PC-9 (cell line): ENCODE measurements at regions not wholly inside any gene's neighbourhood (a gene's known extent, or its start where the extent isn't known, plus 50 kb on each side); places are given as distances from the start of the nearest gene placed in this dataset.

Experiments
- BruUV-seq: library from RNA; stranded (reverse); fragments of 400-500 nt; replicated peaks from 2 replicates; lab custom pipeline; 2021; lab: Mats Ljungman, UMichigan
- CTCF ChIA-PET: fragments of 300-600 bp; sonication (Branson Sonifier 250); formaldehyde crosslinking; loops from one replicate; lab custom pipeline; 2022; ENCODE audit warnings: antibody characterized with exemption; lab: Charles Lee
- POLR2A ChIA-PET: fragments of 300-600 bp; sonication (Branson Sonifier 250); formaldehyde crosslinking; loops from one replicate; lab custom pipeline; 2022; ENCODE audit warnings: antibody characterized with exemption; ENCODE audit not compliant: unreplicated experiment; lab: Charles Lee
- DNase-seq, 2 experiments: peaks; one replicate each; pipeline versions ENCODE4 v3.0.0 to v3.0.0-alpha.2; 2015 to 2022; ENCODE audit warnings: mixed read lengths in 1 of 2
- H2AFZ ChIP-seq: fragments of 200-600 bp; sonication (generic); 2 replicates; pipeline ENCODE4 v1.8.1; 2017; ENCODE audit warnings: antibody characterized with exemption
- H3F3A ChIP-seq: fragments of 200-600 bp; sonication (generic); 2 replicates; pipeline ENCODE4 v1.8.1; 2017; ENCODE audit warnings: antibody characterized with exemption, mild to moderate bottlenecking, low read depth; ENCODE audit not compliant: insufficient read depth
- H3K27ac ChIP-seq: fragments of 200-600 bp; sonication (generic); 2 replicates; pipeline ENCODE4 v1.6.1; 2016; ENCODE audit warnings: mixed run types
- H3K27me3 ChIP-seq: fragments of 200-600 bp; sonication (generic); 2 replicates; pipeline ENCODE4 v1.6.1; 2016; ENCODE audit warnings: low read depth, mixed run types; ENCODE audit not compliant: insufficient read depth
- H3K36me3 ChIP-seq: fragments of 200-600 bp; sonication (generic); 2 replicates; pipeline ENCODE4 v1.6.1; 2016; ENCODE audit warnings: low read depth, mixed run types
- H3K4me1 ChIP-seq: fragments of 200-600 bp; sonication (generic); replicated peaks from 2 replicates; pipeline ENCODE4 v1.6.1; 2016; ENCODE audit warnings: mixed run types; ENCODE audit not compliant: insufficient read depth
- H3K4me2 ChIP-seq: fragments of 200-600 bp; sonication (generic); 2 replicates; pipeline ENCODE4 v1.6.1; 2017; ENCODE audit warnings: mixed run types
- H3K4me3 ChIP-seq: fragments of 200-600 bp; sonication (generic); 2 replicates; pipeline ENCODE4 v1.6.1; 2016; ENCODE audit warnings: mixed run types
- H3K79me2 ChIP-seq: fragments of 200-600 bp; sonication (generic); 2 replicates; pipeline ENCODE4 v1.6.1; 2017; ENCODE audit warnings: low read depth, mixed run types
- H3K9me2 ChIP-seq: fragments of 200-600 bp; sonication (generic); 2 replicates; pipeline ENCODE4 v1.8.1; 2017; ENCODE audit warnings: mild to moderate bottlenecking; ENCODE audit not compliant: insufficient read depth
- H3K9me3 ChIP-seq: fragments of 200-600 bp; sonication (generic); 2 replicates; pipeline ENCODE4 v1.8.1; 2016; ENCODE audit warnings: low read depth; ENCODE audit not compliant: insufficient read depth
- H4K20me1 ChIP-seq: fragments of 200-600 bp; sonication (generic); 2 replicates; pipeline ENCODE4 v1.8.1; 2017; ENCODE audit not compliant: insufficient read depth
- EZH2 ChIP-seq: fragments of 200-600 bp; sonication (generic); IDR thresholded peaks from 2 replicates; pipeline ENCODE4 v1.8.0; 2017; ENCODE audit warnings: antibody characterized with exemption, low read depth
- intact Hi-C: fragments of 100-400 bp; cut with micrococcal nuclease; formaldehyde crosslinking; loops from one replicate; pipeline ENCODE4 v1.10.0; 2022; ENCODE audit not compliant: unreplicated experiment
- TF ChIP-seq, protein P1 (sequence below): fragments of 200-600 bp; sonication (generic); conservative IDR thresholded peaks from 2 replicates; pipeline ENCODE4 v1.6.1; 2017; ENCODE audit warnings: mixed run types, antibody characterized with exemption, mild to moderate bottlenecking, moderate library complexity

DNA sequence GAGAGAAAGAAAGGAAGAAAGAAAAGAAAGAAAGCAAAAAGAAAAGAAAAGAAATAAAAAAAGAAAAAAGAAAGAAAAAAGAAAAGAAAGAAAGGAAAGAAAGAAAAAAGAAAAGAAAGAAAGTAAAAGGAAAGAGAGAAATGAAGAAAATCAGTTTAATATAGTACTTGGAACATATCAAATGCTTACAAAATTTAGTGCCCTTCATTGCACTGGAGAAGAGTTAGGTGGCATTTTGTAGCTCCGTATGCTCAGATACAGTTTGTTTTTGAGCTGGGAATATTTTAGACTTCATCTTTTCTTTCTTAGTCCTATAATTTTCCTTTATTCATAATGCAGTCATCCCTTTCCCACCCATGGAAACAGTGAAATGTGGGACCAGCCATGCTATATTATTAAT lies 56.2 kb upstream of the APP start:
- Histone ChIP-seq H3K27ac (no peak overlapping the region), H3K79me2 (no peaks in the 10 kb centered on the region), H3K36me3 (no peaks in the 10 kb centered on the region), H3K9me2 (no peaks in the 10 kb centered on the region), H3K4me2 (no peak overlapping the region), H3K27me3 (no peaks in the 10 kb centered on the region), H3F3A (no peaks in the 10 kb centered on the region), H3K9me3 (no peaks in the 10 kb centered on the region), H4K20me1 (no peaks in the 10 kb centered on the region), H3K4me3 (no peak overlapping the region), H3K4me1 (no peaks in the 10 kb centered on the region), H2AFZ (no peak overlapping the region)
- CTCF ChIA-PET = no interaction called here
- BruUV-seq = no TSS peak
- TF ChIP-seq, protein P1, sequence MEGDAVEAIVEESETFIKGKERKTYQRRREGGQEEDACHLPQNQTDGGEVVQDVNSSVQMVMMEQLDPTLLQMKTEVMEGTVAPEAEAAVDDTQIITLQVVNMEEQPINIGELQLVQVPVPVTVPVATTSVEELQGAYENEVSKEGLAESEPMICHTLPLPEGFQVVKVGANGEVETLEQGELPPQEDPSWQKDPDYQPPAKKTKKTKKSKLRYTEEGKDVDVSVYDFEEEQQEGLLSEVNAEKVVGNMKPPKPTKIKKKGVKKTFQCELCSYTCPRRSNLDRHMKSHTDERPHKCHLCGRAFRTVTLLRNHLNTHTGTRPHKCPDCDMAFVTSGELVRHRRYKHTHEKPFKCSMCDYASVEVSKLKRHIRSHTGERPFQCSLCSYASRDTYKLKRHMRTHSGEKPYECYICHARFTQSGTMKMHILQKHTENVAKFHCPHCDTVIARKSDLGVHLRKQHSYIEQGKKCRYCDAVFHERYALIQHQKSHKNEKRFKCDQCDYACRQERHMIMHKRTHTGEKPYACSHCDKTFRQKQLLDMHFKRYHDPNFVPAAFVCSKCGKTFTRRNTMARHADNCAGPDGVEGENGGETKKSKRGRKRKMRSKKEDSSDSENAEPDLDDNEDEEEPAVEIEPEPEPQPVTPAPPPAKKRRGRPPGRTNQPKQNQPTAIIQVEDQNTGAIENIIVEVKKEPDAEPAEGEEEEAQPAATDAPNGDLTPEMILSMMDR = no peak
- no peak for TF ChIP-seq EZH2
- intact Hi-C loops = no loop called here
- no peak for DNase-seq
- POLR2A ChIA-PET = interaction anchor here (0.8 kb wide), 1 partner anchor 20 kb away, joined by 9 read pairs; no protein-coding TSS in a partner anchor

- TF ChIP-seq, protein P1 = no peak
- TF ChIP-seq EZH2 = no peak
- H3K36me3 ChIP-seq = no peaks in the 10 kb centered on the region
- no peaks in the 10 kb centered on the region for H3K9me3 ChIP-seq
- H3K9me2 ChIP-seq = no peaks in the 10 kb centered on the region
- DNase-seq = no peak
- no peaks in the 10 kb centered on the region for H3K79me2 ChIP-seq
- H2AFZ ChIP-seq = no peak overlapping the region
- no peak overlapping the region for H3K27ac ChIP-seq
- no peaks in the 10 kb centered on the region for H4K20me1 ChIP-seq
- intact Hi-C loops = no loop called here
- POLR2A ChIA-PET = no interaction called here
- H3K27me3 ChIP-seq = no peaks in the 10 kb centered on the region
- no TSS peak for BruUV-seq
- no peaks in the 10 kb centered on the region for H3K4me1 ChIP-seq
- H3K4me3 ChIP-seq = no peak overlapping the region
- no peaks in the 10 kb centered on the region for H3F3A ChIP-seq
- H3K4me2 ChIP-seq = no peak overlapping the region
- CTCF ChIA-PET = no interaction called here
These were observed 54.5 kb upstream of the APP start for GRCh38 chr21:26225046-26225445.

DNA sequence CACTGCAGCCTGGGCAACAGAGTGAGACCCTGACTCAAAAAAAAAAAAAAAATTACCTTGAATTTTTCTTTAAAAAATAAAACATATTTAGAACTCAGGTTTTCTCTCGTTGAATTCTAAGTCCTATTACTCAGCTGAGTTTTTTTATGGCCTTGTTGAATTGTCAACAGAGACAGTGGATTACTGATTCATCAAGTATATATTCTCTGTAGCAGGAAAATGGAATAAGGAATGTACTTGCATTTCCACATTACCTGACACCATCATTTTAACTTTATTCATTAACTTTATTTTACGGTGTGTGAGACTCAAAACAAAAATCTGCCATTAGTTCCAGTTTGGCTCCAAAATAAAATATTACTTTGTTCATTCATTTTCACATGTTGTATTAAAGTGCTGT lies 53.8 kb upstream of the APP start:
- ChIA-PET CTCF (no interaction called here), POLR2A (no interaction called here)
- no peak overlapping the region for H3K27ac ChIP-seq
- H3K36me3 ChIP-seq = no peaks in the 10 kb centered on the region
- no peaks in the 10 kb centered on the region for H3K9me3 ChIP-seq
- H2AFZ ChIP-seq = no peak overlapping the region
- TF ChIP-seq, protein P1 = no peak
- TF ChIP-seq EZH2 = no peak
- intact Hi-C loops = no loop called here
- H3K9me2 ChIP-seq = no peaks in the 10 kb centered on the region
- no peak overlapping the region for H3K4me2 ChIP-seq
- no peaks in the 10 kb centered on the region for H4K20me1 ChIP-seq
- BruUV-seq = no TSS peak
- no peaks in the 10 kb centered on the region for H3K79me2 ChIP-seq
- no peak overlapping the region for H3K4me3 ChIP-seq
- DNase-seq = no peak
- no peaks in the 10 kb centered on the region for H3F3A ChIP-seq
- H3K4me1 ChIP-seq = no peaks in the 10 kb centered on the region
- H3K27me3 ChIP-seq = no peaks in the 10 kb centered on the region
